Calu3 (cell line): ENCODE measurements at regions not wholly inside any gene's neighbourhood (a gene's known extent, or its start where the extent isn't known, plus 50 kb on each side); places are given as distances from the start of the nearest gene placed in this dataset.

Source experiments
- BruUV-seq: library from RNA; stranded (reverse); fragments of 400-500 nt; replicated peaks from 2 replicates; lab custom pipeline; 2021; lab: Mats Ljungman, UMichigan
- CTCF ChIA-PET: fragments of 300-600 bp; sonication (Branson Sonifier 250); formaldehyde crosslinking; loops from one replicate; lab custom pipeline; 2022; ENCODE audit warnings: antibody characterized with exemption; lab: Charles Lee
- DNase-seq: peaks from one replicate; pipeline ENCODE4 v3.0.0; 2022
- H3K27ac Mint-ChIP-seq: one replicate; pipeline ENCODE4 v1.8.0; 2022; ENCODE audit warnings: mixed read lengths; ENCODE audit not compliant: unreplicated experiment
- H3K27me3 Mint-ChIP-seq: one replicate; pipeline ENCODE4 v1.8.0; 2022; ENCODE audit warnings: mixed read lengths; ENCODE audit not compliant: unreplicated experiment
- H3K36me3 Mint-ChIP-seq: one replicate; pipeline ENCODE4 v1.8.0; 2022; ENCODE audit warnings: mild to moderate bottlenecking, moderate library complexity, mixed read lengths; ENCODE audit not compliant: insufficient read depth, unreplicated experiment
- H3K4me1 Mint-ChIP-seq: one replicate; pipeline ENCODE4 v1.8.0; 2022; ENCODE audit warnings: mild to moderate bottlenecking, low read depth, mixed read lengths; ENCODE audit not compliant: unreplicated experiment
- H3K4me3 Mint-ChIP-seq: one replicate; pipeline ENCODE4 v1.8.0; 2022; ENCODE audit warnings: mild to moderate bottlenecking, low read depth, moderate library complexity, mixed read lengths; ENCODE audit not compliant: unreplicated experiment
- H3K9me3 Mint-ChIP-seq: one replicate; pipeline ENCODE4 v1.8.0; 2022; ENCODE audit warnings: low read depth, mixed read lengths; ENCODE audit not compliant: unreplicated experiment
- intact Hi-C: fragments of 100-400 bp; cut with micrococcal nuclease; formaldehyde crosslinking; loops from one replicate; pipeline ENCODE4 v1.10.0; 2022; ENCODE audit not compliant: unreplicated experiment
- TF ChIP-seq, protein P1 (sequence below): fragments of 200-600 bp; IDR thresholded peaks from one replicate; pipeline ENCODE4 v1.8.0; 2022; ENCODE audit warnings: antibody characterized with exemption; ENCODE audit not compliant: unreplicated experiment

DNA sequence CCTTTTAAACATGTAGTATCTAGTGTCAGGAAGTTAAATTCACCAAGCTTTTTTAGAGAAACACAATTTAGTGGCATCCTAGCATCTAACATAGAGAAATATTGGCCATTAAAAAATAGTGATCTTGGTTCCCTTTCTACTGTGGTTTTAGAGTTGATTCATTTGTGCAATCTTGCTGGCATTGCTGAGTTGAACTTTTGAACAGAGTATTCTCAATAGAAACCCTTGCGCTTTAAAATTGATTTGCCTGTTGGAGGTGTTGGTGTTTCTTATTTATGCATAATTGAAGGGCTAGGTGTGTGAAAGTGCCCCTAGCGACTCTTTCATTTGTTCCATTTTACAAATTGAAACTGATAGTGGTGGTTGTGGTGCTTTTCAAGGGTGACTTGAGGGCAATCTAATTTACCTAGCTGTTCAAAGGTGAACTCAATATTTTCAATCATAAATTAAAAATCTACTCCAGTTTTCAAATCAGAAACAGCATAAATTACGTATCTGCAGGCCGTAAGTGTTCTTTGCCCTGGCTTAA, 73.0 kb upstream of the MPDZ start:
- intact Hi-C loops: loop anchor here (5.0 to 10.0 kb wide), 2 partner anchors 1000 to 1052 kb away; no protein-coding TSS in a partner anchor
- Mint-ChIP-seq H3K27me3 (no peaks in the 10 kb centered on the region), H3K9me3 (no peaks in the 10 kb centered on the region), H3K36me3 (no peaks in the 10 kb centered on the region), H3K4me1 (no peaks in the 10 kb centered on the region), H3K27ac (no peak overlapping the region), H3K4me3 (no peak overlapping the region)
- TF ChIP-seq, protein P1, sequence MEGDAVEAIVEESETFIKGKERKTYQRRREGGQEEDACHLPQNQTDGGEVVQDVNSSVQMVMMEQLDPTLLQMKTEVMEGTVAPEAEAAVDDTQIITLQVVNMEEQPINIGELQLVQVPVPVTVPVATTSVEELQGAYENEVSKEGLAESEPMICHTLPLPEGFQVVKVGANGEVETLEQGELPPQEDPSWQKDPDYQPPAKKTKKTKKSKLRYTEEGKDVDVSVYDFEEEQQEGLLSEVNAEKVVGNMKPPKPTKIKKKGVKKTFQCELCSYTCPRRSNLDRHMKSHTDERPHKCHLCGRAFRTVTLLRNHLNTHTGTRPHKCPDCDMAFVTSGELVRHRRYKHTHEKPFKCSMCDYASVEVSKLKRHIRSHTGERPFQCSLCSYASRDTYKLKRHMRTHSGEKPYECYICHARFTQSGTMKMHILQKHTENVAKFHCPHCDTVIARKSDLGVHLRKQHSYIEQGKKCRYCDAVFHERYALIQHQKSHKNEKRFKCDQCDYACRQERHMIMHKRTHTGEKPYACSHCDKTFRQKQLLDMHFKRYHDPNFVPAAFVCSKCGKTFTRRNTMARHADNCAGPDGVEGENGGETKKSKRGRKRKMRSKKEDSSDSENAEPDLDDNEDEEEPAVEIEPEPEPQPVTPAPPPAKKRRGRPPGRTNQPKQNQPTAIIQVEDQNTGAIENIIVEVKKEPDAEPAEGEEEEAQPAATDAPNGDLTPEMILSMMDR: no peak
- CTCF ChIA-PET: no interaction called here
- DNase-seq: no peak
- no TSS peak for BruUV-seq

DNA sequence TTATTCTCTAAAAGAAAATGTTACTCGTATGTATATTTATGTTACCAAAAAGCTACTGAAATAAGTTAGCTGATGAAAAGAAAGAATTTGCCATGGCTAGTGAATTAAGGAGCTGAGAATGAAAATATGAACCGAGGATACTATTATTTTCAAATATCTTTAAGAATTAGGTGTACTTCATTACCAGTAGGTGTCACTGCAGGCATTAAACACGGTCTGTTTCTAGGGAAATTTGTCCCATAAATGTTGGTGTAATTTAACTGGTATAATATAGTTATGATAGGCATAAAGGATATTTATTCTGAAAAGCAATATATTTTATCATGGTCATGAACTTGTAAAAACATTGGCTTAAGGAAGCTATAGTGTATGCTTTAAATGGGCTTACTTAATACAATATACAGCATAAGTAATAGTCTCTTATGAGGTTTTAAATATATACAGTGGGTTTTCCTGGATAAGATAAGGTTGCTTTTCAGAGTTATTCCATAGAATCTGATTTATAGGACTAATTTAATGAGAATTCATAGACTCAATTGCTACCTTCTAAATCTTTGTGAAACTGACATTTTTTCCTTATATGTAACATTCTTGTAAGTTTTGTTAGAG, 72.4 kb upstream of the MPDZ start:
- Mint-ChIP-seq H3K4me3 (no peak overlapping the region), H3K27ac (no peak overlapping the region), H3K9me3 (no peaks in the 10 kb centered on the region), H3K27me3 (no peaks in the 10 kb centered on the region), H3K36me3 (no peaks in the 10 kb centered on the region), H3K4me1 (no peaks in the 10 kb centered on the region)
- DNase-seq: no peak
- TF ChIP-seq, protein P1: peak; percentile 32
- intact Hi-C loops: loop anchor here (5.0 to 10.0 kb wide), 2 partner anchors 1000 to 1053 kb away; no protein-coding TSS in a partner anchor
- no TSS peak for BruUV-seq
- CTCF ChIA-PET: interaction anchor here (1.3 kb wide), 1 partner anchor 27 kb away, joined by 4 read pairs; no protein-coding TSS in a partner anchor

DNA sequence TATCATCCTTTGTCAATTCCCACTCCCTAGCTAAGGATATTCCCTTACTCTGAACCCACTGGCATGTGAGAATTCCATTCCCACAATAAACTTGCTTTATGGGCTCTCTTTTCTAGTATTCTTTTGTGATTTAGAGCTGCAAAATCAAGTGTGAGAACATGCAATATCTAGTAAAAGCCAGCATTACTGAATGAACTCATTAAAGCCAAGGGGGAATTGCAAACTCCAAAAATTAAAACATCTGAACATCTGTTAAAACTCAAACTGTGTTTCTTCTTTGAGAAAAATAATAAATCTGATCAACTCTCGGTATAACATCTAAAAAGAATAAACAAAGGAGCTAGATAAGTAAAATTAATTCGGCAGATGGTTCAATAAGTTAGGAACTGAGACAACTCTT, 53.1 kb upstream of the MPDZ start:
- Mint-ChIP-seq H3K4me3 (no peak overlapping the region), H3K27ac (no peak overlapping the region), H3K36me3 (no peaks in the 10 kb centered on the region), H3K9me3 (no peaks in the 10 kb centered on the region), H3K27me3 (no peaks in the 10 kb centered on the region), H3K4me1 (no peaks in the 10 kb centered on the region)
- TF ChIP-seq, protein P1: no peak
- no TSS peak for BruUV-seq
- no peak for DNase-seq
- intact Hi-C loops: no loop called here
- CTCF ChIA-PET: interaction anchor here (0.6 kb wide), 1 partner anchor 256 kb away, joined by 3 read pairs; no protein-coding TSS in a partner anchor

- no peak overlapping the region for H3K27ac Mint-ChIP-seq
- no peaks in the 10 kb centered on the region for H3K36me3 Mint-ChIP-seq
- CTCF ChIA-PET: no interaction called here
- H3K9me3 Mint-ChIP-seq: no peaks in the 10 kb centered on the region
- H3K4me3 Mint-ChIP-seq: no peak overlapping the region
- TF ChIP-seq, protein P1: no peak
- no TSS peak for BruUV-seq
- intact Hi-C loops: no loop called here
- no peaks in the 10 kb centered on the region for H3K27me3 Mint-ChIP-seq
- DNase-seq: no peak
- no peaks in the 10 kb centered on the region for H3K4me1 Mint-ChIP-seq
Observed at GRCh38 chr9:13331320-13331719, 51.8 kb upstream of the MPDZ start.
